H54 (cell line): ENCODE measurements at regions not wholly inside any gene's neighbourhood (a gene's known extent, or its start where the extent isn't known, plus 50 kb on each side); places are given as distances from the start of the nearest gene placed in this dataset.
A peak's percentile ranks its signal among the peaks of the same experiment; 100 is the strongest.

ENCODE experiments used
- DNase-seq: peaks from one replicate; pipeline ENCODE4 v3.0.0; 2011; ENCODE audit warnings: low spot score, mixed read lengths; ENCODE audit not compliant: insufficient read length
- FAIRE-seq: peaks from 3 replicates; lab custom pipeline; 2011; peaks lifted over from hg19 to GRCh38; lab: Jason Lieb, UNC
- POLR2A ChIP-seq: IDR thresholded peaks from 2 replicates; pipeline ENCODE4 v1.6.1; 2011; ENCODE audit warnings: low read depth, mild to moderate bottlenecking, low read length

DNA sequence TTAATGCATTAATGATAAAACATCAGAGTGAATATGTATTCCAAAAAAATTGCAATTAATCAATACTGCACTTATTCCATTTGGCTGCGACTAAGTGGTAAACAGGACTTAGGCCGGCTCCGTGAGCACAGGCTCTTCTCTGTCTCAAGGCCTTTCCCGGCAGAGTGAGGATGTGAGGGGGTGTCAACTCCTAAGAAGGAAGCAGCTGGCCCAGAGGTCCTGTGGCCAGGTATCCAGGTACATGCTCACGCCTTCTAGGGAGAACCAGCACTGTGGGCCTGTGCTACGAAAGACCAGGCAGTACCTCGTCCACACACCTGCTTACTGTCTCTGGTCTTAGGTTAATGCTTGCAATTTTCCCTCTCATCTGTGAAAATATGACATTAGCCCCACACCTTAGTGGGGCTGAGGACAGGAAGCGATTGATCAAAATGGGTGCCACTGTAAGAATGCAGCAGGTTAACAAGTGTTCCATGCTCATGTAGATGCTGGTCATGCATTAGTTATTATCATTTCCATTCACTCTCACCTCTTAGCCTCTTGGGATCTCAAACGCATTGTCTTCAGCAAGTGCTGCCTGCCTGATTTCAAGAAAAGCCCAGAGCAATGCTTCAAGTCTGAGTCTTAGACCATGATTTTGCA is 175.3 kb downstream of the ABHD5 start:
- no peak for TF ChIP-seq POLR2A
- no peak for DNase-seq
- no peak for FAIRE-seq

DNA sequence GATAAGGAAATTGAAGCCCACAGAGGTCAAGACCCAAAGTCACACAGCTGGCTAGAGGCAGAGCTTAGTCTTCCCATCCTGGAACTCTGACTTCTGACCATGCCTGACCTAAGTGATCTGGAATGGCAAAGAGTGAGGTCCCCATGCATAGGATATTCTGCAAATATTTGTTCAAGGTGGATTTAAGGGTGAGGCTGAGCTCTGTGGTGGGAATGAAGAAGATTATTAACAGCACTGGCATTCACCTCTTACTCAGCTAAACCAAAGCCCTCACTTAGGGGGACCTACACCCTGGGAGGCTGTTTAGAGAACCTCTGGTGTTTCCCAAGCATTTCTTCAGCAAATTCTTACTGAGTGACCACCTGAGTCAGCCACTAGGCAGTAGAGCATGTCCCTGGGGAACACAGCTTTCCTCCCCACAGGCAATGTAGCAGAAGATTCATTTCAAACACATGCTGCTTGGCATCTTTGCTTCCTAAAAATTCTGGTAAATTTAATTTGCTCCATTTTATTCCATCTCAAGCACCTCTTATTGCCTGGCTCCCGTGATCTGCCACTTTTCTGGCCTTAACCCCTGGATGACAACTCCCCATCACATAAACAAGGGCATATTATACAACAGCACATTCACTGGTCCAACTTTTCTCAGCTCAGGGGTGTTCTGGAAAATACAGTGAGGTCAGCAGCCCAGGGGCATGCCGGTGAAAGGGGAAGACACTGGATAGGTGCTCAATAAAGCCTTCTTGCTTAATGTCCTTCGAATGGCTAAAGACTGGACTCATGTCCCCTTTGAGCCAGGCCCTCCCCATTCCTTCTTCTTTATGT is 176.0 kb downstream of the ABHD5 start:
- TF ChIP-seq POLR2A, result no peak
- FAIRE-seq, result no peak
- DNase-seq, result no peak

DNA sequence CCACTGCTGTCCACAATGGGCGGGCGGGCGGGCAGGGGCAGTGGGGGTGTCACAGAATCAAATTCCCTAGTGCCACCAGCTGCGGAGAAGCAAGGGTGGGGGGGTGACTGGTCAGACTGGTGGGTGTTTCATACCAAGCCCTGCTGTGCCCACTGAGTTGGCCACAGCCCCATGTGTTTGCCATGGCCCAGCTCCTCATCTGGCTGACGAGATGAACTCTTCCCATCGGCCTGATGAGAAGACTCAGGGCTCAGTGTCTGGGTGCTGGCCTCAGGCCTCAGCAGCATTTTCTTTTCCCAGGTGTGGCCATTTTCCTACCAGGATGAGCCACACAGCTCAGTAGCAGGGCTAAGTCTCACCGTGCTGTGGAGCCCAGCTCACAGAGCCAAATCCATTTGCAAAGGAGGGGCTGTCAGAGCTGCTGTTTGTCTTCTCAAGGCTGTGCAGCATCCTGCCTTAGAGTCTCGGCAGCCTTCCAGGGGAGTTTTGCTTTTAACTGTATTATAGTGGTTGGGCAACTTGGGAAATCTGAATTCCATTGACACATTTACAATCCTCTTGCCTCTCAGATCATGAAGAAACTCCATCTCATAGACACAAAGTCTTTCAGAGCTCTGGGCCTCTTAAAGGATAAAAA is 176.8 kb downstream of the ABHD5 start:
- TF ChIP-seq POLR2A, result no peak
- FAIRE-seq (no peak), DNase-seq (no peak)

DNA sequence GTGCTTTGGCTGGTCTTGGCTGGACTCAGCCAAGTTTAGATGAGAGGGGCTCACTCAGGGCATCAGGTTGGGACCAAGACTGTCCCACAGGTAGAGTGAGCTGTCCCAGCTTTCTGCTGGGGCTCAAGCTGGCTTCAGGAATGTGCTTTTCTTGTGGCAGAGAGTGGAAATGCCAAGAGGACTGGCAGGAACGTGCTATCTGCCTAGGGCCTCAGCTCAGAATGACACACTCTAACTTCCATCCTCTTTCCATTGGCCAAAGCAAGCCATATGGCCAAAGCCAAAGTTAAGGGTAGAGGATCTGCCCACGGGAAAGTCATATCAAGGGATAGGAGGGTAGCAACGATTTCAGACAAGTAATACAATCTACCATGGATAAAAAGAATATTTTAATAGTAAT is 178.8 kb downstream of the ABHD5 start:
- TF ChIP-seq POLR2A, result no peak; the same call in 1 of the 2 replicates
- DNase-seq (no peak), FAIRE-seq (no peak)

DNA sequence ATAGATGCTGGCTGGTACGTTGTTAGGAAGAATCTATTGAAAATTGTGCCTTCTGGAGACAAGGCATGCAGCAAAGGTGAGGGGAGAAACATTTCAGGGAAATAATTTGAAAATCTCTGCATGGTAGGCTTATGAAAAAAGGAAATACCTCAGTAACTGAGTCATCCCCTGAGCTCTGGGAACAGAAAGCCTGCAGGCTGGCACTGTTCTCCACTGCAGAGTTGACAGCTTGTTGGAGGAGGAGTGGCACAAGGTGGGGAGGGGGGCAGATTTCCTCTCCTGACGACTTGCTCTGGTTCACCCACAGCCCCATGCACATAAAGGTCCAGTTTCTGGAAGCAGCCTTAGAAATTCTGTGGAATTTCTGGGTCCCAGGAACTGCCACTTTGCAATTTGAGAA is 179.4 kb downstream of the ABHD5 start:
- no peak for TF ChIP-seq POLR2A

DNA sequence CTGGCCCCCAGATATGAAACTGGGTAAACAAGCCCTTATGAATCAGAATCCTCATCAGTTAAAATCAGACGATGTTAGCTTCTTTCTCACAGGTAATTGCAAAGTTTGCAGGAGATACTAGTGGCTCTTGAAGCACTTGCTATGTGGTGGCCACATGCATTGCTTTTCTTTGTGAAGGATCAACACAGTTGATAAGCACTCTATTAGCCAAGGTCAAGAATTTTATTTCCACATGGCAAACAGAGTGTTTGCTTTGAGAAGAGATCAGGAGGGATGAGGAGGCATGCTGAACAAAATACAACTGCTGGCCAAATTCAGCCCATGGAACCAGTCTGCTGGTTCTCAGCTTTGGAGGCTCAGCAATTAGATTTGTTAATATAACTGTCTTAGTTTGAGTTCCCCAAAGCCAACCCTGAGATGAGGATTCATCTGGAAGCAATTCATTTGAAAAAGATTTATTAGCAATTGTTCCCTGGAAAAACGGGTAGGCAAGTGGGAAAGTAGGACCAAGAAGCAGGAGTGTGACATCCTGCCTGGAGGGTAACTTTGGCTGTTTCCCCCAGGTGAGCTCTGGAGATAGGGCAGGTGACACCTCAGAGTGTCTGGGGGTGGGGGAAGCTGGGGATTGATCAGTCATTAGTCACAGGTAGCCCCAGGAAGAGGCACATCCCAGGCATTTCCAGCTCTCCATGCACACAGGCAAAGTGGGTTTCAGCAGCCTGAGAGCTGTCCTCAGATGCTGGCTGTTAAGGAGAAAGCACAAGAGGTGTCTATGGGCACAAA is 180.3 kb downstream of the ABHD5 start:
- DNase-seq (no peak), FAIRE-seq (no peak)

More for the DNA sequence above, 179.4 kb downstream of the ABHD5 start:
- FAIRE-seq (no peak), DNase-seq (no peak)

DNA sequence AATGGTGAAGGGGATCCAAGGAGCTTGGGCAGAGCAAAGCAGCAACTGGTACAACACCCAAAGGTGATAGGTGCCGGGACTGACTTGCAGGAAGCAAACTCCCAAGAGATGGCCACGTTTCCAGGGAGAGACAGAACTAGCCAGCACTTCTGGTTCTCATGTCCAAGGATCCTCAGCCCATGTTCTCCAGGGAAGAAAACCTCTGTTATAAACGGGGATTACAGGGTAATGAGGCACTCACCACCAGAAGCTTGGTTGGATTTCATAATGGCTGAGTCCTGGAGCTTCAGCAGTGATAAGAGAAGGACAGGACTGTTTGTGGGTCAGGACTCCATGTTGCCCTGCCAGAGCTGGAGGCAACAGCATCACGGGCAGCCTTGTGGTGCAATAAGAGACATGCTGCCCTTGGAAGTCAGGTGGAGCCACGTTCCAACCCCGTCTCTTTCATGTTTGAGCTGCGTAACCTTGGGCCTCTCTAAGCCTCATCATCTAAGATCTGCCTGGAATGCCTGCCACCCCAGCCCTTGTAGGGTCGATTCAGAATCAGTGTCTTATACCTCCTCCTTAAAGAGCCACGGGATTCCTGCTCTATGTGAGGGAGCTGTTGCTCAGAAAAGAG is 181.0 kb downstream of the ABHD5 start:
- DNase-seq, result no peak
- FAIRE-seq, result no peak
- no peak for TF ChIP-seq POLR2A

More for the DNA sequence above, 180.3 kb downstream of the ABHD5 start:
- no peak for TF ChIP-seq POLR2A

DNA sequence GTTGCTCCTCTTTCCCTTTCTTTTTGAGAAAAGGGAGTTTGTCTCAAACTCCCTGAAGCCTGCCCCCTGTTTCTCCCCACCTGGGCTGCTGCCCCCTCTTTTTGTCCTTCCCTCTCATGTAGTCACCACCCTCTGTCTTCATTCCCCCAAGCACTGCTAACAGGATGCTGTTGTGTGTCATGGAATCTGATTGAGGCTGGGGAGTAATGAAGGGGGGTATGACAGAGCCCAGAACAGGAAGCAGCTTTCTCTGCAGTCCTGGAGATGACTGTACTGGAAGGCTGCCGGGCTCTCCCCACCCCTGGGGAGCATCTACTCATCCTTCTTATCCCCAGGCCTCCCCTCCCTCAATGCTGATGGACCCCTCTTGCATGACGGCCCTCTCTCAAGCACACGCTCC is 181.6 kb downstream of the ABHD5 start:
- TF ChIP-seq POLR2A, result no peak; the same call in 1 of the 2 replicates
- DNase-seq (peak; percentile 80), FAIRE-seq (peak; percentile 82)

DNA sequence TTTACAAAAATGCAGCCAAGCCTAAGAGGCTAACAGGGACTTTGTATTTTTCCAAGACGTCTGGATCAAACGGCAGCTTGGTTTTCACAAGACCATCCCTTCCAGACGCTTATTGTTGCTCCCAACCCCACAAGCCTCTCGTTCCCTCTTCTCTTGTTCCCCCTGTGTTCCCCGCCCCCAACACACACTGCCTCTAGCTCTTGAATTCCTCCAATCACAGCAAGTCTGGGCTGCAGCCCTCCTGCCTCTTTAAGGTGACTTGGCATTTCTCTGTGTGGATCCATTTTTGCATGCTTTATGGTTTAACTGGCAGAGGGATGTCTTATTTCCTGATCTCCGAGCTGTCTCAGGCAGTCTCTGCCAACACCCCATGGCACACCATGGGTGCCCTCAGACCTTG is 182.2 kb downstream of the ABHD5 start:
- TF ChIP-seq POLR2A, result no peak; the same call in 1 of the 2 replicates
- FAIRE-seq (no peak), DNase-seq (no peak)

DNA sequence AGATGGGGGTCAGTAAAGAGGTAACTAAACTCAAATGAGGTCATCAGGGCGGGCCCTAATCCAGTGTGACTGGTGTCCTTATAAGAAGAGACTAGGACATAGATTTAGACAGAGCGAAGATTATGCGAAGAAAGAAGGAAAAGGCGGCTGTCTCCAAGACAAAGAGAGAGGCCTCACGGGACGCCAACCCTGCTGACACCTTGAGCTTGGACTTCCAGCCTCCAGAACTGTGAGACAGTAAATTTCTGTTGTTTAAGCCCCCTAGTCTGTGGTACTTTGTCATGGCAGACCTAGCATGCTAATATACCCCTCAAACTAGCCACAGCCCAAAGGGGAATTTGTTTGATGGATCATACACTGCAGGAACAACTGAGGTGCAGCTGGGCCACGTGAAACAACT is 183.0 kb downstream of the ABHD5 start:
- no peak for TF ChIP-seq POLR2A
- no peak for FAIRE-seq

DNA sequence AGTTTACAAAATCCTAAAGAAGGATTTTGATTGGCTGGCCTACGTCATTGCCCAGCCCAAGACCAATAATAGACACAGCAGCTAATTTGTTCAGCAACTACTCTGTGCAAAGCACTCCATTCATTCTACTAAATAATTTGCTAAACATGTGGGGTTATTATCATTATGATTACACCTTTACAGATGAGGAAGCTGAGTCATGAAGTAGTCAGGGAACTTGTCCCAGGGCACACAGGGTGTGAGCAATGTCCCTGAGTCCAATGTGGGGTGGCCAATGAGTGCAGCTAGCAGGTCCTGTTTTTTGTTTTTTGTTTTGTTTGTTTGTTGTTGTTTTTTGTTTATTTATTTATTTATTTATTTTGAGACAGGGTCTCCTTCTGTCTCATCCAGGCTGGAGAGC is 183.6 kb downstream of the ABHD5 start:
- TF ChIP-seq POLR2A, result no peak
- DNase-seq (no peak), FAIRE-seq (no peak)

More for the DNA sequence above, 183.0 kb downstream of the ABHD5 start:
- DNase-seq, result no peak

DNA sequence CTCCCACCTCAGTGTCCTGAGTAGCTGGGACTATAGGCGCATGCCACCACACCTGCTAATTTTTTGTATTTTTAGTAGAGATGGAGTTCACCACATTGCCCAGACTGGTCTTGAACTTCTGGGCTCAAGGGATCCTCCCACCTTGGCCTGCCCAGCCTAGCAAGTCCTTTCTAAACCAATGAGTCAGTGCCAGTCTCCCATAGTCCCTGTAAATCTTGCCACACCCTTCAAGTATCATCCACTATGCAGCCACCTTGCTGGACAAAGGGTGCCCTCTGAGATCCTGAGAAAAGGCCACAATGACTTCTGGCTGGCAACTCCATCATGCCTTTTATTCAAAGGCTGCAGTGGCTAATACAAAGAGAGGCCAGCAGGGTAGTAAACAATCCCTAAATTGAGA is 184.0 kb downstream of the ABHD5 start:
- no peak for TF ChIP-seq POLR2A
- DNase-seq (no peak), FAIRE-seq (no peak)

DNA sequence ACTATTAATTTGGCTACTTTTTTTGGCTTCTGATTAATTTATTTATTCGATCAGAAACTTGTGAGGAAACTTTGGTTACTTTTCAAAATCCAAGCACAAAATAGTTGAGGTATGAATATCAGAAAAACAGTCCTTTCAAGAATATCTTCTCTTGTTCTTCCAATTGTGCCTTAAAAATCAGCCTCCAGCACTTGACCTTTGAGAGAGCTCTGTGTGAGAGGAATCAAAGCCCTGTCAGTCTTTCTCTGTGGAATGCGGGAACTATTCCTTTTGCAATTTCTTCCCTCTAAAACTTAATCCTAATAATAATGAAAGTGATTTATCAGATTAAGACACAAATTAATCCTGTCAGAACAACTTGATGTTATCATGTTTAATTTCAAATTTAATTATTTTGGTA is 185.9 kb downstream of the ABHD5 start:
- TF ChIP-seq POLR2A, result no peak
- DNase-seq (no peak), FAIRE-seq (no peak)
